ENCODE measurements at regions not wholly inside any gene's neighbourhood (a gene's known extent, or its start where the extent isn't known, plus 50 kb on each side); places are given as distances from the start of the nearest gene placed in this dataset.
A peak's percentile ranks its signal among the peaks of the same experiment; 100 is the strongest.
"Not testable (repeated sequence)": the region's sequence is repeated elsewhere in the genome, so short reads cannot be mapped to it uniquely, and the experiment has no call there.

DNA sequence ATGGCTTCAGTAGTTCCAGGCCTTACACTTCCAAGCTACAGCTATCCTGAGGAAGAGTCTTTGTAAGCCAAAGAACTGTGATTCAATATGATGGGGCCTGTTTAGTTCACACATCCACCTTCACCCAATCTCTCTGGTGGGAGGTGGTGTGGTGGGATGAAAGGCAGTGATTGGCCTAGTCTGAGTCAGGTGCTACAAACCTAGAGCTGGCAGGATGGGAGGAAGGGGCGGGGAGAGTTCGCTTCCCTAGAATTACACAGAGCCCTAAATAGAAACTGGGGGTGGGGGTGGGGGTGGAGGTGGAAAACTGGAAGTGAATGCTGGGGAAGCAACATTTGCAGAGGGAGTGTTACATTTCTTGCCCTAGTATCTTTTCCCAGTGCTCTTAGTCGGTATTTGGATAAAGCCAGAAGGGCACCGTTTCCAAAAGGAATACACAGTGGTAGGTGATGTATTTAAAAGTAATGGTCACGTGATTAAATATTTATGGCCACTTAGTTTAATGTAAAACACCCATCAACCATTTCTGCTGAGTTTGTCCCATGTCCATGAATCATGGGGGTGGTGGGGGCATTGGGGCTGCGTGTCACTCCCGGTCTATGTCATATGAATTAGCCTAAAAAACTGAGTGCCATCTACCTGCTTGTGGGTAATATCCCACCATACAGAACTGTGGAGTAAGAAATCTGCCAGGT is 247.6 kb upstream of the PROK2 start:
- DNase-seq (ENCODE audit: extremely low read depth, low read depth) = no peak

DNA sequence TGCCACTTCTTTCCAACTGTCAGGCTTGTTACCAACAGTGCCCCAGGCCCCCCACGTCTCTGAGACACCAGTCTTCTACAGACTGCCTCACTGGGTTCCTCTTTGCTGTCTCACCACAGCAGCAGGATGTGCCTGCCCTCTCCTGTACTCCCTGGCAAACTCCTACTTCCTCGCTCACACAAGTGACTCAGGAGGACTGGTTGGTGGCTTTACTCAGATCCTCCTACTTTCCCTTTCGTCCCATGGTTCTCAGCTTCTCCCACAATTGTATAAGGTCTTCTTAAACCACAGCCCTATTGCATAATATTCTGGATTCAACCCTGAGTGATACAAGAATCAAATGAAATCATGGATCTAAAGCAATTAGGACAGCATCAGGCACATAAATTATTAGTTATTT is 246.6 kb upstream of the PROK2 start:
- DNase-seq (ENCODE audit: extremely low read depth, low read depth) = no peak

DNA sequence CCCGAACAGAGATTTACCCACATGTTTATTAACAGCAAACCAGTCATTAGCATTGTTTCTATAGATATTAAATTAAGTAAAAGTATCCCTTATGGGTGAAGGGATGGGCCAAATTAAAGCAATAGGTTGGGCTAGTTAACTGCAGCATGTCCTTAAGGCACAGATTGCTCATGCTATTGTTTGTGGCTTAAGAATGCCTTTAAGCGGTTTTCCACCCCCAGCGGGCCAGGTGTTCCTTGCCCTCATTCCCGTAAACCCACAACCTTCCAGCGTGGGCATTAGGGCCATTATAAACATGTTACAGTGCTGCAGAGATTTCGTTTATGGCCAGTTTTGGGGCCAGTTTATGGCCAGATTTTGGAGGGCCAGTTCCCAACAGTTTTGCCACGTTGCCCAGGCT is 245.3 kb upstream of the PROK2 start:
- not testable (repeated sequence) for DNase-seq (ENCODE audit: extremely low read depth, low read depth)

DNA sequence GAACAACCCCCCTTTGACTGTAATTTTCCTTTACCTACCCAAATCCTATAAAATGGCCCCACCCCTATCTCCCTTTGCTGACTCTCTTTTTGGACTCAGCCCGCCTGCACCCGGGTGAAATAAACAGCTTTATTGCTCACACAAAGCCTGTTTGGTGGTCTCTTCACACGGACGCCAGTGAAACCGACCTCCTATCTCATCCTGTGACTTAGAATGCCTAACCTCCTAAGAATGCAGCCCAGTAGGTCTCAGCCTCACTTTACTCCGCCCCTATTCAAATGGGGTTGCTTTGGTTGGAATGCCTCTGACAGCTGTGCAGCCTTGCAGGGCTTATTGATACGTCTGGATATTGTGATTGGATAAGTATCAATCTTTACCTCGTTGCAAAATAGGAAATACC is 243.8 kb upstream of the PROK2 start:
- DNase-seq (ENCODE audit: extremely low read depth, low read depth) = not testable (repeated sequence)

DNA sequence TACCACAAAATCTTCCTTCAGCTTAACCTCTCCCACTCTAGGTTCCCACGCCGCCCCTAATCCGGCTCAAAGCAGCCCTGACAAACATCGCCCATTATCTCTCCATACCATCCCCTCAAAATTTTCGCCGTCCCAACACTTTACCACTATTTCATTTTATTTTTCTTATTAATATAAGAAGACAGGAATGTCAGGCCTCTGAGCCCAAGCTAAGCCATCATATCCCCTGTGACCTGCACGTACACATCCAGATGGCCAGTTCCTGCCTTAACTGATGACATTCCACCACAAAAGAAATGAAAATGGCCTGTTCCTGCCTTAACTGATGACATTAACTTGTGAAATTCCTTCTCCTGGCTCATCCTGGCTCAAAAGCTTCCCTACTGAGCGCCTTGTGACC is 243.4 kb upstream of the PROK2 start:
- DNase-seq (ENCODE audit: extremely low read depth, low read depth) = not testable (repeated sequence)

DNA sequence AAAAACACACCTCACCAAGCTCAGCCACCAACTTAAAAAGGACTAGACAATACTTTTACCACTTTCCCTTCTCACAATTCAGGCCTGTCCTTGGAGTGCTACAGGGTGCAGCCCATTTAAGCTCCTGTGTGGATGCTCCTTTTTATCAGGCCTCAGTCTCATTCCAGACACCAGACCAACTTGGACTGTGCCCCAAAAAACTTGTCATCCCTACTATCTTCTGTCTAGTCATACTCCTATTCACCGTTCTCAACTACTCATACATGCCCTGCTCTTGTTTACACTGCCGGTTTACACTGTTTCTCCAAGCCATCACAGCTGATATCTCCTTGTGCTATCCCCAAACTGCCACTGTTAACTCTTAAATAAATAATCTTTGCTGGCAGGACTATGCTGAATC is 242.8 kb upstream of the PROK2 start:
- DNase-seq (ENCODE audit: extremely low read depth, low read depth) = not testable (repeated sequence)

DNA sequence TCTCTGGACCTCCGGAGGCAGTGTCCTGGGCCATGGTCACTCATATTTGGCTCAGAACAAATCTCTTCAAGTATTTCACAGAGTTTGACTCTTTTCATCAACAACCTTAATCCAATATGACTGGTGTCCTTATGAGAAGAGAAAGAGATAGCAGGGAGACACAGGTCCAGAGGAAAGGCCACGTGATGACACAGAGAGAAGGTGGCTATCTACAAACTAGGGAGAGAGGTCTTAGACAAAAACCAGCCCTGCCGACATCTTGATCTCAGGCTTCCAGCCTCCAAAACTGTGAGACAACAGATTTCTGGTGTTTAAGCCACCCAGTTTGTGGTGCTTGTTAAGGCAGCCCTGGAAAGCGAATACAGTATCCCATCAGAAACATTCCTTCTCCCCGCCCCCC is 237.1 kb upstream of the PROK2 start:
- DNase-seq (ENCODE audit: extremely low read depth, low read depth) = no peak

DNA sequence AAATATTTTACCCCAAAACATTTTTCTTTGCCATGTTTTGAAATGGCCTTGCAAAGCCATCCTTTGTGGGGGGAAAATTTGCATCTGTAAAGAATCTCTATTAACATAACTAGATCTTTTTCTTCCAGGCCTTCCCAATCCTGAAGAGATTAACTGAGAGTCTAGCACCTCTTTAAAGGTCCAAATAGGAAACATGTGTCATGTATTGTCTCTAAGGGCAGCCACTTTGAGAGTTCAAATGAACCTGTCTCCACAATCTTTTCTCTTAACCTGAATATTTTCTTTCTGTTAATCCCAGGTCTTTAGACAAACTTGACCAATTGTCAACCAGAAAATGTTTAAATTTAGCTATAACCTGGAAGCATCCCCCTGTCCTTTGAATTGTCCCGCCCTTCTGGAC is 236.6 kb upstream of the PROK2 start:
- DNase-seq (ENCODE audit: extremely low read depth, low read depth) = no peak

DNA sequence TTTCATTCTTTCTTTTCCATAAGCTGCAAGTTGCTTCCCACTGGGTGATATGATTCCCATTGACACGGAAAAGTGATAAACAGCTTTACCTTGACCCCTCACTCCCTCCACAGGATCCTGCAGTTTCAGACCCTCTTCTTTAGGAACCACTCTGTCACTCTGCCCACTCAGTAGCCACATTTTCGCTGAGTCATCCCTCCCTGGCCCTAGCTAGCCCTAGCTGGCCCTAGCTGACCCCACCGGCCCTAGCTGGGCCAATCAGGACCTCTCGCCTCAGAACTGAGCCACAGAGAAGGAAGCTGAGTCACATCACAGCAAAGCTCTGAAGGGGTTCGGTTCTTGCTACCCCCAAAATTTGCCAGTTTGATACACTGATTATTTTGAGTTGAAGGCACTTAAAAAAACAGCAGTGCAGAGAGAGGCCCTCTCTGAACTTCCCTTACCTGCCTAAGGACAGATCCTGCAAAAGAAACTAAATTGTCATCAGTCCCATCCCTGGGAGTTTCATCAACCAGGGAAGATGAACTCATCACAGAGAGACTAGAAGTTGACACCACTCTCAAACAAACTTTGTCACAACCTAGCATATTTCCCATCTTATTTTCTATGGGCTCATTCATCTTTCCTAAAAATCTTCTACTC is 233.5 kb upstream of the PROK2 start:
- peak; percentile 1 for DNase-seq (ENCODE audit: extremely low read depth, low read depth)

DNA sequence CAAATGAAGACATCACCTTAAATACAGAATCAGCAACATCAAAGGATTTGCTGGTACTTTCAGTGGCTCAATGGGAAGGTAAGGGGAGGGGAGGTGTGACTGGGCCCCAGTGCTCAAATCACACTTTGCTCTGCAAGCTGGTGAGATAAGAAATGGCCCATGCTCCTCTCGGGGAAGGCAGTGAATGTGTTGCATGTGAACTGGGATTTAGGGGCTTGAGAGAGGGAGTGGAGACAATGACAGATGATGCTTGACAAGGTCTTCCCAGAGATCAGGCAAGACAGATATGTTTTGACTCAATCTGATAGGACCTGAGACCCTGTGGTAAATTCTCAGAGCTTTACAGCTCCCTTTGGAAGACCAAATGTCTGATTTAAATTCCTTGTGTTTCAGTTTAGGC is 233.0 kb upstream of the PROK2 start:
- no peak for DNase-seq (ENCODE audit: extremely low read depth, low read depth)

DNA sequence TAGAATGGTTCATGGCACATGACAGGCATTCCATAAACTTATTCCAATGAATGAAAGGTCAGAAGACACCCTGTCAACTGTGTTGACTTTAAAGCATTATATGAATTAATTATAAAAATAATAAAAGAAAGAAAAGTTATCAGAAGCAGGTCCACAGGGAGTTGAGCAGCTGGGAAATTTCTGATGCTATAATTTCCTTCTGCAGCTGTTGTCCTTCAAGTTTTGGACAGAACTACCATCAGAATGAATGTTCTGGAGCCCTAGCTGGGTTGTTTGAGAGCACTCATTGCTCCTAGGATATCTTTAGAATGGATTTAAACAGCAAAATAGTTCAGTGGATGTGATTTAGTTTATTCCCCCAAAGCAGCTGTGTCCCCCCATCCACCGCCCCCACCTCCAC is 232.4 kb upstream of the PROK2 start:
- no peak for DNase-seq (ENCODE audit: extremely low read depth, low read depth)

DNA sequence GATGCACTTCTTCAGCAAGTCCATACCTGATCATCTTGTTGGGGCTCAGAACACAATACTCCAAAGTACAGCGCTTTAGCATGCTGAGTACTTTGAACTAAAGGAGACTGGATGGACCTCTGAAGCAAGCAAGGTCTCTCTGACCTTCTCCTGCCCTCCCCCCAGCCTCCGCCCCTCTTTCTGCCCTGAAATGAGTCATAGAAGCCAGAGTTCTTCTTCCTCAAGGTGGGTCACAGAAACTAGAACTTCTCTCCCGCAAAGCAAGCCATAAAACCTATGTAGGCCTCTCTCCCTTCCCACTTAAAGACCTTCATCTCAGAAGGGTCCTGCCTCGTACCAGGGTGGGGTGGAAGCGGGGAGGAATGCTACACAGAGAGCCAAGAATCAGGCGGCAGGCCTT is 230.5 kb upstream of the PROK2 start:
- DNase-seq (ENCODE audit: extremely low read depth, low read depth) = no peak

DNA sequence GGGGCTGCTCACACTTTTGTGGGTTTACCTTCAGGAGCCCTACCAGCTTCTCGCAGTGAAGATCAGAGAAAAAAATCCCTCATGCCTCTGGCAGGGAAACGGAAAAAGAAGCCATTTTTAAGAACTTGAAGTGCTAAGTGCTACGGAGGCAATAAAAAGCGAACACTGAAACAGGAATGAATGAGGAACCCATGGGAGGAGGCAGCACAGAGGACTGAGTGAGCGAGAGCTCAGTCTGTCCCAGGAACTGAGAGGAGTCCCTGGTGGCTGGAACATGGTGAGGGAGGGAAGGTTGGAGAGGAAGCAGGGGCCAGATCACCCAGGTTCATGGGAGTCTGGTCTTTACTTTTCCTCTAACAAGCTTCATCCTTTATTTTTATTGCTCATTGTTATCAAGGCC is 228.1 kb upstream of the PROK2 start:
- no peak for DNase-seq (ENCODE audit: extremely low read depth, low read depth)

DNA sequence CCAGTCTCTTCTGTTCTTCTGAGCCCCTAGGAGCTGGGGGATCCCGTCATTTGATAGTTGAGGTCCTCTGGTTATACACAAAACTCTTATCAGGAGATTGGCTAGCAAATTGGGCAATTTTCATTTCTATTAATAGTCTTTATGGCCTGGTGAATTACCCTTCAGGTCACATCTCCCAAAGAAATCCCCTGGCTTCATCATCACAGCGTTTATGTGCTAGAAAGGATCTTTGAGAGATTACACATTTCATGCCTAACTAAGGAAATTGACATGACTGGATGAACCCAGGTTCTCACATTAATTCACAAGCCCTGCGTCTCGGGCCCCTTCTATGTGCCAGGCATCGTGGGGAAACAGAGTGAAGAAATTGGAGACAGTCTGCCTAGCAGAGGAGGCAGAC is 227.4 kb upstream of the PROK2 start:
- no peak for DNase-seq (ENCODE audit: extremely low read depth, low read depth)

DNA sequence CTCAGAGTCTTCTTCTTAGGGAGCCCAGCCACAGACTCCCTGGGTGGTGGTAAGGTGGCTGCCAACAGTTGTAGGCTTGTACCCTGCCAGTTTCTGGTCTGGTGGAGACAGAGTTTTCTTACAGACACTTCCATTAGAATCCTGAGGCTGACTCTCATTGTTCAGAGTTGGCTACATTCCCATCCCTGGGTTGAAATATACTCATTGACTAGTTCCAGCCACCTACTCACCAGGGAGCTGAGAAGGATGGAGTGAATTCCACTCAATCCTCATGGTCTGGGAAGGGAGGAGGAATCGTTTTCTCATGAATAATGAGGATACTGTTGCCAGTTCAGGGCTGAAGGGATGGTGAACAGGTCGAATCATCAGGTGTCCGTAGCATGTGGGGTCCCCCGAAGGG is 226.5 kb upstream of the PROK2 start:
- no peak for DNase-seq (ENCODE audit: extremely low read depth, low read depth)

DNA sequence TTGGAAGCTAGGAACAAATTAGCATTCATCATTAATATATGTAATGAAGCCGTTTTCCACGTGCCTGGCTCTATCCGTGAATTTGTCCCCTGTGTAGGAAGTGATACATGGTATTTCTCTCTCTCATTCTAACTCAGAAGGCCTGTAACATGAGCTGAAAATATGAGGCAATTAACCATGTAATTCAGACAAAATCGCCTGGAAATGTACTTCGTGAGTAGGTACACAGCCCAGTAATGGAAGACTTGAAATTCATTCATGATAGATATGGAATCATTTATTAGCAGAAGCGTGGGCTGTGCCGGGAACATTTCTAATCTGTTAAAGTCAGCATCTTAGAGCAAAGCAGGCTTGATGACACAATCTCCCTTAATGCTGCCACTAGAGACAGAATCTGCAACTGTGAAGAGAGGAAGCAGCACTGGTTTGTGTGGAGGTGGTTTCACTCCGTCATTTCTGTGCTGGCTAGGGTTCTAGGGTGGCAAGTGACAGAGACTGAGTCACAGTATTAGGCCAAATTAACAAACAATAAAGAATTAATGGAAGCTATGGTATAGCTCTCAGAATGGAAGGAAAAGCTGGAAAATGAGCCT is 225.0 kb upstream of the PROK2 start:
- DNase-seq (ENCODE audit: extremely low read depth, low read depth) = no peak

DNA sequence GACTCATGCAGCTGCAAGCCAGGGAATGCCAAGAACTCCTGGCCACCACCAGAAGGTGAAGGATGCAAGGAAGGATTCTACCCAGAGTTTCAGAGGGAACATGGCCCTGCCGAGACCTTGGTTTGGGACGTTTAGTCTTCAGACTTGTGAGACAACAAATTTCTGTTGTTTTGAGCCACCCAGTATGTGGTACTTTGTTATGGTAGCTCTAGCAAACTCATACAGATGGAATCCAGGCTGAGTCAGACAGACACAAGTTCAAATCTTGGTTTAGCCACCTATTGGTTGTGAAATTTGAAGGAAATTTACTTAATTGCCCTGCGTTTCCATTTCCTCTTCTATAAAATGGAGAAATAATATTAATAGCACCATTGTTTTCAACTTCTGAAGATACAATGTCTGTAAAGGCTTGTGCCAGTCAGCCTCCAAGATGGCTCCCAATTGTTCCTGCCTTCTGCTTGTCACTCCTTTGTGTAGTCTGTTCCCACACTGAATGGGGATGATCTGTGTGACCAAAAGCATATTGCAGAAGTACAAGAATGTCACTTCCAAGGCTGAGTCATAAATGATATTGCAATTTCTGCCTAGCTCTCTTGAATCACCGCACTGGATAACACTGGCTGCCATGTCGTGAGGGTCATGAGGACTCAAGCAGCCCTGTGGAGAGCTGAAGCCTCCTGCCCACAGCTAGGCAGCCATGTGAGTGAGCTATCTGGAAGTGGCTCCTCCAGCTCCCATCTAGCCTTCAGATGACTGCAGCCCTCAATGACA is 223.5 kb upstream of the PROK2 start:
- no peak for DNase-seq (ENCODE audit: extremely low read depth, low read depth)

DNA sequence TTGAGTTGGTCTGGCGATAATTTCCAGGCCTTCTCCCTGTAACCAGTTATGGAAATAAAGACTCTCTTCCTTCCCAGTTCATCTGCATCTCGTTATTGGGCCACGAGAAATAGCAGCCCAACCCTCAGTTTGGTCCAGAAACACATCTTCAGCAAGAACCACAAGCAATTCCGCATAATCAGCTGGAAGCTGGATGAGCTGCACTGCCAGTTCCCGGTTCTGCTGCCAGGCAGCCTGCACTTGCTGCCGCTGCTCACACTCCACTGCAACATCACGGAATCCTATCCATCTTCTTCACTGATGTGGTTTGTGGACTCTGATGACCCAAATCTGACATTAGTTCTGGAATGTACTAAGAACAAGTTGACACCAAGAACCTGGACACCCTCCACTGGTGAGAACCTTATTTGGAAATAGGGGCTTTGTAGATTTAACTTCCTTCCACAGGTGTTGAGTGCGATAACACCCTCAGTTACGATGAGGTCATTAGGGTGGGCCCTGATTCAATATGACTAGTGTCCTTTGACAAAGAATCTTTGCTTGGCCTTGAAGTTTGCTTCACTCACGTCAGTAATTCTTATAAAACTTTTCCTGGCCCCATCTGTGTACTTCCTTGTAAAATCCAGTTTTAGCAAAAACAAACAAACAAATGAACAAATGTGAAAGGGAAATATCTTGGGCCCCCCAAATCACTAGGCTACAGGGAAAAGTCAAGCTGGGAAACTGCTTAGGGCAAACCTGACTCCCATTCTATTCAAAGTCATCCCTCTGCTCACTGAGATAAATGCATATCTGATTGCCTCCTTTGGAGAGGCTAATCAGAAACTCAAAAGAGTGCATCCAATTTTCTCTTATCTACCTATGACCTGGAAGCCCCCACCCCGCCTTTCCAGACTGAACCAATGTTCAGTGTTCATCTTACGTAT is 221.9 kb upstream of the PROK2 start:
- DNase-seq (ENCODE audit: extremely low read depth, low read depth) = no peak

DNA sequence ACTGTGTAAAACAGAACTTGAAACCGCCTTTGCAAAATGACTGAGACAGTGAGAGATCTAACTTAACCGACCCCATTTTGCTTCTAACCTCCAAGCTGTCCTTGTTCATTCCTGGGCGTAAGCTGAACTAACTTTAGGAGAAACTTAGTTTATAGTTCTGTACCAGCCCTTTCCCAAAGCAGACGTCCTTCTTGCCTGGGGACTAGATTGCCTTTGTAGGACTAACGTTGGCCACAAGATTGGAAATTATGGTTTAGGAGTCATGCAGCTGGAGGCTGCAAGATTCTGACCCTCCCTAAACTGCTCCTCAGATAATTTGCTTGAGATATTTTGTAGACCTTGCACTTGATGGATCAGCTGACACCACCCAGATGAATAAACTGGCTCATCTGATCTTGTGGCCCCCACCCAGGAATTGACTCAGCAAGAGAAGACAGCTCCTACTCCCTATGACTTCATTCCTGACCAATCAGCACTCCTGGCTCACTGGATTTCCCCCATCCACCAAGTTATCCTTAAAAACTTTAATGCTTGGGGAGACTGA is 219.9 kb upstream of the PROK2 start:
- no peak for DNase-seq (ENCODE audit: extremely low read depth, low read depth)

DNA sequence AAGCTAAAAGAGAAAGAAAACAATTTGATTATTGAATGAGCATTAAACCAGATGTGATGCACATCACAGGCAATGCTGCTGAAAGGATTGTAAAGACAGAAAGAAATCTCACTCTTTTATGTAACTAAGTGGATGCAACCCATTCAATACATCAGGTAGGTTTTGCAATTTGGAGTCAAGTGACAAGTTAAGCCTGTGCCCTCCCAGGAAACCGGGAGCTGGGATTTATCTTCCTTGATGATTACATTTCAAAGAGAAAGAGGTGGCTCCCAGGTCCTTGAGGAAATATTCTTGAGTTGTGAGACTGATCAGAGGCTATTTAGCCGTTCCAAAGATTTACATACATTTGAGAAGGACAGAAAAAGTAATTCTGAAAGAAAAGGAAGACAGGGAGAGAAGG is 219.0 kb upstream of the PROK2 start:
- no peak for DNase-seq (ENCODE audit: extremely low read depth, low read depth)

Measured in NCI-H460 (cell line).